K562 (cell line): ENCODE measurements at regions not wholly inside any gene's neighbourhood (a gene's known extent, or its start where the extent isn't known, plus 50 kb on each side); places are given as distances from the start of the nearest gene placed in this dataset.

Experiments
- ATAC-seq: fragments of 200-7000 bp; cut with Tn5 transposase; 3 replicates; pipeline ENCODE4 v1.9.1; 2020; ENCODE audit warnings: moderate library complexity
- BruUV-seq: library from RNA; stranded (reverse); fragments of 400-500 nt; replicated peaks from 2 replicates; lab custom pipeline; 2021; lab: Mats Ljungman, UMichigan
- CTCF ChIA-PET: fragments of 300-600 bp; formaldehyde crosslinking; extraction: SDS; loops from one replicate; lab custom pipeline; 2021; ENCODE audit warnings: low intra/inter-chr PET ratio; lab: Yijun Ruan, JAX
- POLR2A ChIA-PET: fragments of 300-600, 350-650 bp; sonication (Branson Sonifier 250); formaldehyde crosslinking; extraction: SDS; loops from one replicate; lab custom pipeline; 2021; ENCODE audit warnings: antibody characterized with exemption, inconsistent platforms; lab: Yijun Ruan, JAX
- DNase-seq, 4 experiments: peaks; one replicate each; pipeline versions ENCODE4 v3.0.0 to v3.0.0-alpha.2; 2011 to 2018; ENCODE audit warnings: low spot score in 3 of 4, mixed read lengths in 3 of 4; ENCODE audit errors: extremely low read depth in 1 of 4
- FAIRE-seq: peaks from 2 replicates; lab custom pipeline; 2011; peaks lifted over from hg19 to GRCh38; lab: Jason Lieb, UNC
- H2AFZ ChIP-seq: 2 replicates; pipeline ENCODE4 v1.6.0; 2011; ENCODE audit warnings: low read depth, low read length, control low read depth, inconsistent platforms
- H3K27ac ChIP-seq: fragments of 200-600 bp; 3 replicates; pipeline ENCODE4 v1.8.0; 2011; ENCODE audit warnings: low read depth, mild to moderate bottlenecking, control low read depth, inconsistent platforms, low read length, moderate library complexity, mixed read lengths; ENCODE audit errors: extremely low read depth
- H3K27me3 ChIP-seq, 2 experiments: fragments of 300-600 bp in 1 of 2; 2 replicates in 1 of 2; 3 replicates in 1 of 2; pipeline versions ENCODE4 v1.6.0 to v1.8.0; 2011; ENCODE audit warnings: inconsistent platforms in 2 of 2, low read length in 2 of 2, mild to moderate bottlenecking in 1 of 2, mixed read lengths in 1 of 2, moderate library complexity in 1 of 2; ENCODE audit not compliant: control insufficient read depth in 2 of 2, insufficient read depth in 2 of 2
- H3K36me3 ChIP-seq: fragments of 300-600 bp; 3 replicates; pipeline ENCODE4 v1.8.0; 2011; ENCODE audit warnings: mild to moderate bottlenecking, low read length, inconsistent platforms; ENCODE audit not compliant: control insufficient read depth, insufficient read depth
- H3K4me1 ChIP-seq, 2 experiments: fragments of 200-600 bp in 1 of 2; replicated peaks in 1 of 2; 2 replicates in 1 of 2; 3 replicates in 1 of 2; pipeline versions ENCODE4 v1.5.1 to v1.8.0; 2011; ENCODE audit warnings: inconsistent platforms in 2 of 2, low read length in 2 of 2, mild to moderate bottlenecking in 1 of 2, mixed read lengths in 1 of 2, moderate library complexity in 1 of 2; ENCODE audit not compliant: control insufficient read depth in 2 of 2, insufficient read depth in 2 of 2
- H3K4me2 ChIP-seq: 2 replicates; pipeline ENCODE4 v1.6.1; 2011; ENCODE audit warnings: low read length, control low read depth, inconsistent platforms, mixed read lengths; ENCODE audit not compliant: insufficient read depth
- H3K4me3 ChIP-seq: fragments of 200-600 bp; sonication (generic), shearing (Covaris generic); 2 replicates; pipeline ENCODE4 v1.5.1; 2016; ENCODE audit warnings: control low read depth, inconsistent platforms
- H3K79me2 ChIP-seq: fragments of 200-600 bp; 3 replicates; pipeline ENCODE4 v1.8.0; 2011; ENCODE audit warnings: low read length, inconsistent platforms; ENCODE audit not compliant: control insufficient read depth, insufficient read depth
- H3K9ac ChIP-seq, 2 experiments: 2 replicates each; pipeline versions ENCODE4 v1.6.0 to v1.6.1; 2011; ENCODE audit warnings: low read depth in 2 of 2, low read length in 2 of 2, control low read depth in 1 of 2, inconsistent platforms in 1 of 2, mild to moderate bottlenecking in 1 of 2, mixed read lengths in 1 of 2; ENCODE audit not compliant: insufficient read depth in 1 of 2
- H3K9me1 ChIP-seq: one replicate; pipeline ENCODE4 v1.6.0; 2011; ENCODE audit warnings: inconsistent platforms, mild to moderate bottlenecking, low read length, moderate library complexity; ENCODE audit not compliant: control insufficient read depth, insufficient read depth
- H3K9me3 ChIP-seq: replicated peaks from 2 replicates; pipeline ENCODE4 v1.5.1; 2011; ENCODE audit warnings: low read depth, low read length, inconsistent platforms; ENCODE audit not compliant: control insufficient read depth, insufficient read depth
- H4K20me1 ChIP-seq: replicated peaks from 2 replicates; pipeline ENCODE4 v1.6.1; 2011; ENCODE audit warnings: low read length, inconsistent platforms, mixed read lengths; ENCODE audit not compliant: control insufficient read depth, insufficient read depth
- KLF13 ChIP-seq: fragments of 450-650 bp; IDR thresholded peaks from 2 replicates; pipeline ENCODE4 v1.6.1; 2016; ENCODE audit warnings: missing genetic modification characterization, low read depth, mild to moderate bottlenecking, missing compliant biosample characterization, moderate library complexity, borderline replicate concordance
- SMAD1 ChIP-seq: fragments of 150-350 bp; IDR thresholded peaks from 2 replicates; pipeline ENCODE4 v1.6.1; 2014; ENCODE audit warnings: low read length, low read depth; ENCODE audit not compliant: partially characterized antibody
- TFAM ChIP-seq: fragments of 250-450 bp; sonication (Bioruptor Pico); conservative IDR thresholded peaks from 2 replicates; pipeline ENCODE4 v1.5.0; 2021; ENCODE audit warnings: mild to moderate bottlenecking, moderate library complexity
- TRIM24 ChIP-seq, 2 experiments: fragments of 450-650 bp; IDR thresholded peaks; 2 replicates each; pipeline ENCODE4 v1.6.1; 2016
- WGBS: fragments of 100-300 bp; shearing (Covaris generic); methylation state at CpG from one replicate; pipeline ENCODE4 v1.1.6; 2016; ENCODE audit warnings: low coverage, mixed read lengths; ENCODE audit not compliant: insufficient coverage; ENCODE audit errors: missing lambda C conversion rate; 5-methylcytosine and 5-hydroxymethylcytosine counted together
- in situ Hi-C: fragments of 300-500 bp; cut with MboI; formaldehyde crosslinking; loops from 4 replicates; pipeline ENCODE4 v1.15.0; 2018; ENCODE audit warnings: inconsistent platforms, mixed read lengths
- intact Hi-C: fragments of 100-400 bp; cut with micrococcal nuclease; formaldehyde crosslinking; loops from 2 replicates; pipeline ENCODE4 v1.14.2; 2022
- TF ChIP-seq, protein P1 (sequence below): fragments of 450-650 bp; IDR thresholded peaks from 2 replicates; pipeline ENCODE4 v1.6.1; 2017; ENCODE audit warnings: mild to moderate bottlenecking, moderate library complexity
- TF ChIP-seq, protein P2 (sequence below), 3 experiments: fragments of 200-800 bp in 1 of 3; fragments of 250-450 bp in 1 of 3; fragments of 450-650 bp in 1 of 3; sonication (Bioruptor Pico) in 1 of 3; sonication (Bioruptor generic) in 1 of 3; formaldehyde crosslinking in 1 of 3; IDR thresholded peaks; 2 replicates each; pipeline versions ENCODE4 v1.6.1 to v1.8.0; 2016 to 2022; ENCODE audit warnings: mild to moderate bottlenecking in 2 of 3, missing genetic modification characterization in 2 of 3, missing compliant biosample characterization in 1 of 3, moderate library complexity in 1 of 3

DNA sequence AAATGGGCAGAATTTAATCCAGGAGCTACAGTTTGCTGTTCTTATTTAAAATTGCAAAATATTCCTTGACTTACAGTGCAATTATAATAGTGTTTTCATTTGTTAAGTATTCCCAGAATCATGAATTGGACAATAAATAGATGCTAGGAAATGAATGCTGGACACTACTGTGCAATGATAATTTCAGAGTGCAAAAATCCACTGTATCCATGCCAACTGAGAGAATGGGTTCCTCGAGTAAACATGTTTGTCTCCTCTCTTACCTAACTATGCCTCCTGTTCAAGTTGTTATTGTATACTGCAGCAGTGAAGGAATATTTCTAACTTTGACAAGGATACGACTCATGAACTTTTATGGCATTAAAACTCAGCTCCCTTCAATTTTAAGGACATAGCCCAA lies 1396.3 kb downstream of the GATA3 start:
- H3K27ac ChIP-seq = no peak overlapping the region
- in situ Hi-C loops = no loop called here
- no peaks in the 10 kb centered on the region for H3K27me3 ChIP-seq
- no peak for FAIRE-seq
- no TSS peak for BruUV-seq
- H3K36me3 ChIP-seq = no peaks in the 10 kb centered on the region
- H3K9me3 ChIP-seq = 0 out of 2 replicates have a peak, but pooled peaks cover 2% of the 10 kb centered on the region
- WGBS = 3% methylated on average over 2 of the region's 2 CpGs
- no peaks in the 10 kb centered on the region for H3K79me2 ChIP-seq
- H3K9ac ChIP-seq = no peak overlapping the region
- intact Hi-C loops = no loop called here
- H3K4me1 ChIP-seq = no peaks in the 10 kb centered on the region
- ChIA-PET CTCF (no interaction called here), POLR2A (no interaction called here)
- H2AFZ ChIP-seq = no peak overlapping the region
- DNase-seq = no peak
- ATAC-seq = no peak
- TF ChIP-seq, protein P1, sequence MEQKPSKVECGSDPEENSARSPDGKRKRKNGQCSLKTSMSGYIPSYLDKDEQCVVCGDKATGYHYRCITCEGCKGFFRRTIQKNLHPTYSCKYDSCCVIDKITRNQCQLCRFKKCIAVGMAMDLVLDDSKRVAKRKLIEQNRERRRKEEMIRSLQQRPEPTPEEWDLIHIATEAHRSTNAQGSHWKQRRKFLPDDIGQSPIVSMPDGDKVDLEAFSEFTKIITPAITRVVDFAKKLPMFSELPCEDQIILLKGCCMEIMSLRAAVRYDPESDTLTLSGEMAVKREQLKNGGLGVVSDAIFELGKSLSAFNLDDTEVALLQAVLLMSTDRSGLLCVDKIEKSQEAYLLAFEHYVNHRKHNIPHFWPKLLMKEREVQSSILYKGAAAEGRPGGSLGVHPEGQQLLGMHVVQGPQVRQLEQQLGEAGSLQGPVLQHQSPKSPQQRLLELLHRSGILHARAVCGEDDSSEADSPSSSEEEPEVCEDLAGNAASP = no peak
- no peak for TF ChIP-seq KLF13
- no peak for TF ChIP-seq SMAD1
- no peak for TF ChIP-seq TRIM24 (IDR thresholded peaks at IDR 0.05)
- TF ChIP-seq, protein P2, sequence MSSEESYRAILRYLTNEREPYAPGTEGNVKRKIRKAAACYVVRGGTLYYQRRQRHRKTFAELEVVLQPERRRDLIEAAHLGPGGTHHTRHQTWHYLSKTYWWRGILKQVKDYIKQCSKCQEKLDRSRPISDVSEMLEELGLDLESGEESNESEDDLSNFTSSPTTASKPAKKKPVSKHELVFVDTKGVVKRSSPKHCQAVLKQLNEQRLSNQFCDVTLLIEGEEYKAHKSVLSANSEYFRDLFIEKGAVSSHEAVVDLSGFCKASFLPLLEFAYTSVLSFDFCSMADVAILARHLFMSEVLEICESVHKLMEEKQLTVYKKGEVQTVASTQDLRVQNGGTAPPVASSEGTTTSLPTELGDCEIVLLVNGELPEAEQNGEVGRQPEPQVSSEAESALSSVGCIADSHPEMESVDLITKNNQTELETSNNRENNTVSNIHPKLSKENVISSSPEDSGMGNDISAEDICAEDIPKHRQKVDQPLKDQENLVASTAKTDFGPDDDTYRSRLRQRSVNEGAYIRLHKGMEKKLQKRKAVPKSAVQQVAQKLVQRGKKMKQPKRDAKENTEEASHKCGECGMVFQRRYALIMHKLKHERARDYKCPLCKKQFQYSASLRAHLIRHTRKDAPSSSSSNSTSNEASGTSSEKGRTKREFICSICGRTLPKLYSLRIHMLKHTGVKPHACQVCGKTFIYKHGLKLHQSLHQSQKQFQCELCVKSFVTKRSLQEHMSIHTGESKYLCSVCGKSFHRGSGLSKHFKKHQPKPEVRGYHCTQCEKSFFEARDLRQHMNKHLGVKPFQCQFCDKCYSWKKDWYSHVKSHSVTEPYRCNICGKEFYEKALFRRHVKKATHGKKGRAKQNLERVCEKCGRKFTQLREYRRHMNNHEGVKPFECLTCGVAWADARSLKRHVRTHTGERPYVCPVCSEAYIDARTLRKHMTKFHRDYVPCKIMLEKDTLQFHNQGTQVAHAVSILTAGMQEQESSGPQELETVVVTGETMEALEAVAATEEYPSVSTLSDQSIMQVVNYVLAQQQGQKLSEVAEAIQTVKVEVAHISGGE (CRISPR knock-in tag; IDR thresholded peaks at IDR 0.05) = no peak
- TF ChIP-seq TFAM (CRISPR knock-in tag) = no peak
- H3K4me3 ChIP-seq = no peak overlapping the region
- no peaks in the 10 kb centered on the region for H4K20me1 ChIP-seq
- H3K4me2 ChIP-seq = no peak overlapping the region
- no peaks in the 10 kb centered on the region for H3K9me1 ChIP-seq
